HG02623 (cell line): ENCODE measurements at regions not wholly inside any gene's neighbourhood (a gene's known extent, or its start where the extent isn't known, plus 50 kb on each side); places are given as distances from the start of the nearest gene placed in this dataset.

Source experiments
- ATAC-seq: cut with Tn5 transposase; IDR thresholded peaks from one replicate; pipeline ENCODE4 v1.9.1; 2021; ENCODE audit warnings: moderate library complexity; ENCODE audit not compliant: unreplicated experiment

- no peak for ATAC-seq
These were observed 555.0 kb upstream of the EPHA7 start for GRCh38 chr6:93974332-93974731.

DNA sequence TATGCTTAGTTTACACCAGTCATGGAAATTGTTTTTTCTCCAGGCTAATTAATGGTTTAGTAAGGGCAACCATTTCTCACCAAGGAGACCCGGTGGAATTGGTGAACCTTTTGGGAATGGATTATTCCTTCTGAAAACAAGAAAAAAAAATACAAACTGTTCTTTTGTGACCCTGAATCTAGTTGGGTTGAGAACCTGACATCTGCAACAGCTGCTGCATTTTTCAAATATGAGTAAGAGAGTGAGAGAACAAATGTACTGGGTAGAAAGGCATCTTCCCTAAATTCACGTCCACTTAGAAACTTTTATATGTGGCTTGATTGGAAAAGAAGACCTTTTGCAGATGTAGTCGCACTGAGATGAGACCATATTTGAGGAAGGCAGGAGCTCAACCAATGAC lies 553.4 kb upstream of the EPHA7 start:
- ATAC-seq: no peak

DNA sequence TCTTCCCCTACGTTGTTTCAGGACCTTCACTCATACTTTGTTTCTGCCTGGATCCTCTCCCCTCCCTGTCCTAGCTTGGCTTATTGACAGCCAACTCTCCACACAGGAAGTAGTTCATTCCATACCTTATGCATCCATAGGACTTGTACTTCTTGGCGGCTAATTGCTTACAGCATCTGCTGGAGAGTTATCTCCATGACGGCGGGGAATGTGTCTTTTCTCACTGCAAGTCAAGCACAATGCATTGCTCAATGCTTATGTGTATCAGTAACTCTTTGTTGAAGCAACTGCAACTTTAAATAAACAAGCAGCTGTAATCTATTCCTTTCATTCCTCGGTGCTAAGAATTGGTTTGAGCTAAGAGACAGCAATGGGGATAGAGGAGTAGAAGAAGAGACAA lies 551.3 kb upstream of the EPHA7 start:
- no peak for ATAC-seq

DNA sequence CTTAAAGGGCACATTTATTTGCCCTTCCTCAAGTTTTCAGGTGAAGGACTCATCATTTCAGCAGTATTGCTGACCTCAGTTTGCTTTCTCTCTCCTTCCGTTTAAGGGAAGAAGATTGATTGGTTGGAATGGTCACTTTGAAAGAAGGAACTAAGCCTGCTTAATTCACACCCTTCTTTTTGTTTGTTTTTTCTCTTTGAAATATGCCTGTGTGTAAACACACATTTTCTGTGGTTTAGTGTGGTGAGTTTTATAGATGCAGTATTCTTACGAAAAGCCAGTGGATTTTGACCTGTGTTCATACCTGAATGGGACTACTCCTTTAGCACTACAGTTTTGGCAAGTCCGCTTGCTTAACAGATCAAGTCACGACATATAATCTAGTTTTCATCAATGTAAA lies 548.8 kb upstream of the EPHA7 start:
- no peak for ATAC-seq

DNA sequence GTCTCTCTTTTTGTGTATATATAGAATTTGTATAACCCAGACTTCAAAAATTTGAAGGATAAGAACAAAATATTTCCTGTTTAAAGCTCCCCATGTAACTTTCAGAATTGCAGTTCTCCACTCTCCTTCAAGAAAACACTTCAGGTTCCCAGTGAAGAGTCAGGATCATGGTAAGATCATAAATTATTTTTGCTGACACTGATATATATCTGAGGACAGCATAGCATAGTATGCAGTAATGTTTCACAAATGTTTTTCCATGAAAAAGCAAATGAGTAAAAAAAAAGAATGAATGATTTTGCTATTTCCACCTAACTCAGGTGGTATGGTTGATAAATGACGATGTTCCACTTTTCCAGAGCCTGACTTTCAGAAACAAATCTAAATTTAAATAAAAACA lies 545.6 kb upstream of the EPHA7 start:
- ATAC-seq: no peak

GRCh38 chr6:93964321-93964720 lies 545.0 kb upstream of the EPHA7 start:
- ATAC-seq: no peak

DNA sequence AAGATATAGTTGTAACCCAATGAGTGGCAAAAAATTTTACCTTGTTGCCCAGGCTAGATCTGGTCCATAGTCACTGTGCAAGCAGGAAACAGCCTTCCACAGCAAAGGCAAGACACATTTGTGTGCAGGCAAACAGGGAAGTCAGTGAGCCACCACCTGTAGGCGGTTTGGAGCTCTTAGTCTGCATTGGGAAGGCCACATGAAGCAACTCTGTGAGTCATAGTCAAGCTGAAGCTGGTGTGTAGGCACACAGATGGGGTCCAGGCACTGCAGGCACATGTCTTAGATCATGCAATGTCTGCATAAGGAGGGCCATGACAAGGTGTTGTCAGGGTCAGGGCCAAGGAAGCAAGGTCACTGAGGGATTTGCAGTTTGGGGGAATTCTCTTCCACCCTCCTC lies 543.2 kb upstream of the EPHA7 start:
- ATAC-seq: no peak

DNA sequence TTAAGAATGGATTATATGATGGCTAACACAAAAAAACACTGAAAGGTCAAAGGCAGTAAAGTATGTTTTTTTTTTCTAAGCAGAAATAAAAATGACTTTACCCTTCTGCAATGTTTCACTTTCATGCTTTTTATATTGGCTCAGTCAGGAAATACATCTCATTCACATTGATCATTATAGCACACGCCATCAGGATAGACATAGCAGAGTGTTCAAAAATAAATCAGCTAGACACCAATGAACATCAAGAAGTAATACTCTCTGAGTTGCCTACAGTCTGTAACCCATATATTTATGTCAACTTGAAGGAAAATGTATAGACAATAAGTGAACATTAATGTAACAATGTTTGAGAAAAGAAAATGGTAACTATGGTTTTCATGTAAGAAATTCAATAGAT lies 535.2 kb upstream of the EPHA7 start:
- no peak for ATAC-seq

GRCh38 chr6:93943661-93944060 lies 524.3 kb upstream of the EPHA7 start:
- ATAC-seq: no peak

- no peak for ATAC-seq
These were observed 521.0 kb upstream of the EPHA7 start for GRCh38 chr6:93940381-93940780.

- no peak for ATAC-seq
These were observed 512.8 kb upstream of the EPHA7 start for GRCh38 chr6:93932175-93932574.

DNA sequence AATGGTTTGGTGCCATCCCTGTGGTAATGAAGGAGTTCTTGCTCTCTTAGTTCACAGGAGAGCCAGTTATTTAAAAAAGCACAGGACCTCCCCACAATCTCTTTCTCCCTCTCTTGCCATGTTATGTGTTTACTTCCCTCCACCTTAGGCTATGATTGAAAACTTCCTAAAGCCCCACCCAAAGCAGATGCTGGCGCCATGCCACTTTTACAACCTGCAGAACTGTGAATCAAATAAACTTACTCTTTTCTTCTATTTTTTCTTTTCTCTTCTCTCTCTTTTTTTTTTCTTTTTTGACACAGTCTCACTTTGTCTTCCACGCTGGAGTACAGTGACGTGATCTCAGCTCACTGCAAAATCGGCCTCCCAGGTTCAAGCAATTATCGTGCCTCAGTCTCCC lies 508.4 kb upstream of the EPHA7 start:
- no peak for ATAC-seq

DNA sequence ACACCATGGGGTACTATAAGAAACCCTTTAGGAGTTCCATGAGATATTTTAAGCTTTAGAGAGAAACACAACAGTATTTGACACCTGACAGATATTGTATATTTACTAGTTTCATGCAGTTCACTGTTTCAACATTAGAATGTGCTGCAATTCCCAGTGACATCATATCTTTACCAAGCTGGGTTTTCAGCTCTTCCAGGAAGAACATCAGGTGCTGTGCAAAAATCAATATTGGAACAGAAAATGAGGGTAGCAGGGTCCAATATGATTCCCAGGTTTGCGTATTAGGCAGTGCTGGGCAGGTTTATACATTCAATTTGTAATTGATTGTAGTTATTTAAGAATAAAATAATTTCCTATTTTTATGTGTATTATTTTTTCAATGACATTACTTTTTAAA lies 500.0 kb upstream of the EPHA7 start:
- ATAC-seq: no peak

DNA sequence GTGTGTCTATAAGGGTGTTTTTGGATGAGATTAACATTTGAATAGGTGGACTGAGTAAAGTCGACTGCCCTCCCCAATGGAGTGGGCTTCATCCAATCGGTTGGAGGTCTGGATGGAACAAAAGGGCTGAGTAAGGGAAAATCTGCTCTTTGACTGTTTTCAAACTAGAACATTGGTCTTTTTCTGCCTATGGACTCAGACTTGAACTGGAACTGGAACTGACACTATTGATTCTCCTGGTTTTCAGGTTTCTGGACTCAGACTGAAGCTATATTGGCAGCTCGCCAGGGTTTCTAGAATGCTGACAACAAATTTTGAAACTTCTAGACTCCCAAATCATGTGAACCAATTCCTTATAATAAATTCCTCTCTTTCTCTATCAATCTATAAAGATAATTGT lies 498.9 kb upstream of the EPHA7 start:
- ATAC-seq: no peak

DNA sequence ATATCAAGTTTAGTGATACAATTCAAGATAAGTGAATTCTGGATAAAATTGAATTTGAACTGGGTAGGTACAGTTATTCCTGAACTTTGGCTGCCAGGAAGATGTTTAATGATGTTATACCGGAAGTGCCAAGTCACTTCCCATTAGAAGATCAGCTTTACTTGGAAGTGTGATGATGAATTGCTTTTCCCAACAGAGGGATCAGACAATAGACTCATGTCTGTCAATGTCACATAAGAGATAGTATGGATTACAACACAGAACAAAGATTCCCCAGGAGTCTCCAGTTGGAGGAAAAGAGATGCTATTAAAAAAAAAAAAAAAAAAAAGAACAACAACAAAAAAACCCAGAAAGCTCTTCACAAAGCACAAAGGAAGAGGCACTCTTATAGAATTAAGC lies 497.9 kb upstream of the EPHA7 start:
- ATAC-seq: no peak

DNA sequence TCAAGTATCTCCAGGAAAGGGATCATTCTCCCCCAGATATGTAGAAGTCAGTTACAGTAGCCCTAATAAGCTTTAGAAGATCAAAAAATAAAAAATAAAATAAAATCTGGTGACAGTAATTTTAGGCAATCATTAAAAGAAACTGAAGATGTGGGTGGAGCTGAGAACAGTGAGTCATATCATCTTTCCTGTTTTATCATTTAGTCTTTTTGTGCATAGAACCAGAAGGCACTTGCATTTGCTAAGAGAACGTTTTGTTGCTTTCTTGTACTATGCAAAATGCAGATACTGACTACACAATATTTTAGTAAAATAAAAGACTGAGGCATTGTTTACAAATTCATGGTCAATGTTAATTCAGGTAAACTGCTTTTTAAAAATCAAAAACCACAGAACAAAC lies 497.4 kb upstream of the EPHA7 start:
- ATAC-seq: no peak

- no peak for ATAC-seq
These were observed 496.6 kb upstream of the EPHA7 start for GRCh38 chr6:93915961-93916360.

DNA sequence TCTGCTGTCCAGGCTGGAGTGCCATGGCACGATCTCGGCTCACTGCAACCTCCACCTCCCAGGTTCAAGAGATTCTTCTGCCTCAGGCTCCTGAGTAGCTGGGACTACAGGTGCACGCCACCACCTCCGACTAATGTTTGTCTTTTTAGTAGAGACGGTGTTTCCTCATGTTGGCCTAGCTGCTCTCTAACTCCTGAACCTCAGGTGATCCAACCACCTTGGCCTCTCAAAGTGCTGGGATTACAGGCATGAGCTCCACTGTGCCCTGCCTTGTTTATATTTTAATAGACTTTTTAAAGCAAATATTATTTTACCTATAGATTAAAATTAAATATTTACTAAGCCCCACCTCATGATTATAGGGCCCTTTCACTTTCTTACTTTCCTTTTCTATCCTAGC lies 483.2 kb upstream of the EPHA7 start:
- no peak for ATAC-seq

DNA sequence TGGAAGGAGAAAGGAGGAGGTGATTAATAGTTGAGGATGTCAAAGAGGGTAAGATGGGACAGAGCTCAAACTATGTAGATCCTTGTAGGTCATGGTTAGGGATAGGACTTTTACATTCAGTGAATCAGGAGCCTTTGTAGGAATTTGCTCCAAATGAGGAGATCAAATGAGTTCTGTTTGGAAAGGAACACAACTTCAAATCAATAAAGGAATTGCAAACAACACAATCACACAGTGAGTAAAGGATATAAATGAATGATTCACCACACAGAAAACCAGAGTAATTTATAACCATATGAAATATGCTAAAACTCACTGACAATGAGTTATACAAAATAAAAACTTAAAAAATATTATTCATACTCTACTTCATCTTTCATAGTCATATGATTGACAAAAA lies 480.8 kb upstream of the EPHA7 start:
- no peak for ATAC-seq

DNA sequence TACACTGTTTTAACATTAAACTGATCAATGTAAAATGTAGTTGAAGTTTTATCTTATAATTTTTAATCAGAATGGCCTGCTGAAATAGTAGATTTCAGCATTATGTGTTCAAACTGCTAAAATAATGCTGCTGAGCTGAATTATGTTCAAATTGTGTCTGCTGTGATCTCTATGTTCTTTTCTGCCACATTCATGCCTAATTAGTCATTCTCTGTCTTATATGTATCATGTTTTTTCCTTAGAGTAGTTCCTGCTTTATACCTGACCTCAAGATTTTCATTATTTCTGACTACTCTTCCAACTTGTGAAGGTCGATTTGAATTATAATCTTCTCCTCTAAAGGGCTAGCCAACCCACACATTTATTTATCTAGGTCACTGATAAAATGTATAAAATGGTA lies 476.7 kb upstream of the EPHA7 start:
- ATAC-seq: no peak

DNA sequence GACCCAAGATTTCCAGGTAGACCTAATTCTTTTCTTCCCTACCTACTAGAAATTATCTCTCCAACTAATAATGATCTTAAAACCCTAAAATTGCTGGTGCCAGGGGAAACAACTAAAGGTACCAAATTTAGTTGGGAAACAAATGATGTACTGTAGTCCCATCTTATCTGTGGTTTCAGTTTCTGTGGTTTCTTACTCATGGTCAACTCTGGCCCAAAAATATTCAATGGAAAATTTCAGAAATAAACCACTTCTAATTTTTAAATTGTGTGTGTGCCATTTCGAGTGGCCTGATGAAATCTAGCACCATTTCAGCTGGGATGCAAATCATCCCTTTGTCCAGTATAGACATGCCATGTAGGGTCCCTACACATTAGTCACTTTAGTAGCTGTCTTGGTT lies 475.2 kb upstream of the EPHA7 start:
- ATAC-seq: no peak

DNA sequence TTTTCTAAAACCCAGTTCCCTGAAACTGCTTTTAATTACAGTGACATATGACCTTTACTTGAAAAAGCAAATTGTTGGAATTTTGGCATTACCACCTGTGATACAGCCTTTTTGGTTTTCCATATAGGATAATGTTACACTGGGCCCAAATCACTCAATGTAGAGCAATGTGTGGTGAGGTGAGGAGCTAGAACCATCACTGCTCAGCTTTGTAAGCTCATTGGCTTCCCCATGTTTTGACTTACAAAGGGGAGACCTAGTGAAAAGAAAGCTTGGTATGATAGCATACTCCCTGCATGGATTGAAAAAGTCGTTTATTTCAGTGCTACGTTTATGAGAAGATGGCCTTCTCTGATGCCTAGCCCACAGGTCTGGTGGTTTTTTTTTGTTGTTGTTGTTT lies 470.4 kb upstream of the EPHA7 start:
- no peak for ATAC-seq

DNA sequence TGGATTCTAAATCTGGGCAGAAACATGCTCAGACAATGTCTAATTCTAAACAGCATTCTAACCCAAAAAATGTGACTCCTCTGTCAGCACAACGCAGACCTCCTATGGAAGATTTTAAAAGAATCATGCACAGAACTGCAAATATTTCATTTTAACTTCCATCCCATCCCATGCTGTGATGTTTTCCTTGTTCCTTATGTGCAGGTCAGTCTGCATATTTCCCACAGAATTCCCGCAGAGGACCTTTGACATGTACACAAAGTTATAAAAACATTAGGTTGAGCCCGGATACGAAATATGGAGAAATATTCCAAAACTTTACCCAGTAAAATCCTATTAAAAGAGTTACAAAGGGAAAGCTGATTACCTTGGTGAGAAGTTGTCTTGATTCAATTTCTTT lies 467.1 kb upstream of the EPHA7 start:
- ATAC-seq: no peak

DNA sequence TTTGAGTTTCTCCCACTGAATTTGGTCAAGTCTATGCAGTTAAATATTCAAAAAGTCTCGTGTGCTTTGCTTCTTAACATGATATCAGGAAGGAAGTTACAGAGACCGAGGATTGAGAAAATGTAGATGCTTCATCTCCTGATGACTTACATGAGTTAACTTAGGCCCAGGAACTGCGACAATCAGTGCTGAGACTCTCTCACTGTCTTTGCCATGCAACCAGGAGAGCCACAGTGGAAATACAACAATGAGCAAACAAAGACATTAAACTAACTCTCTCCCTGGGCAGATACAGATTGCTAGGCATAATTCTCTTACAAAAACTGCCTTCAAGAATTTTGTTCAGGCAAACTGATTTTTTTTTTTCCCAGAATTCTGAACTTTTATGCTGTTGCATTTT lies 440.6 kb upstream of the EPHA7 start:
- ATAC-seq: no peak
